GM18511 (cell line): ENCODE measurements at regions not wholly inside any gene's neighbourhood (a gene's known extent, or its start where the extent isn't known, plus 50 kb on each side); places are given as distances from the start of the nearest gene placed in this dataset.

ENCODE experiments used
- ATAC-seq: cut with Tn5 transposase; IDR thresholded peaks from one replicate; pipeline ENCODE4 v1.9.1; 2021; ENCODE audit warnings: mild to moderate bottlenecking, moderate library complexity; ENCODE audit not compliant: unreplicated experiment

GRCh38 chr9:7546261-7546660 is 253.3 kb downstream of the DMAC1 start:
- no peak for ATAC-seq

- no peak for ATAC-seq
Observed at GRCh38 chr9:7545371-7546165, 254.0 kb downstream of the DMAC1 start.

GRCh38 chr9:7542693-7543092 is 256.9 kb downstream of the DMAC1 start:
- no peak for ATAC-seq

- no peak for ATAC-seq
Observed at GRCh38 chr9:7542126-7542525, 257.5 kb downstream of the DMAC1 start.

- ATAC-seq: peak; percentile 84
Observed at GRCh38 chr9:7536310-7536939, 263.2 kb downstream of the DMAC1 start.

- no peak for ATAC-seq
Observed at GRCh38 chr9:7534211-7534935, 265.2 kb downstream of the DMAC1 start.

- no peak for ATAC-seq
Observed at GRCh38 chr9:7533376-7534090, 266.0 kb downstream of the DMAC1 start.

GRCh38 chr9:7523426-7524043 is 276.0 kb downstream of the DMAC1 start:
- ATAC-seq: no peak

GRCh38 chr9:7520396-7520795 is 279.2 kb downstream of the DMAC1 start:
- ATAC-seq: no peak

GRCh38 chr9:7516376-7516775 is 283.2 kb downstream of the DMAC1 start:
- ATAC-seq: no peak

- ATAC-seq: no peak
Observed at GRCh38 chr9:7510199-7510598, 289.4 kb downstream of the DMAC1 start.

GRCh38 chr9:7509576-7510145 is 289.9 kb downstream of the DMAC1 start:
- ATAC-seq: no peak

GRCh38 chr9:7508516-7508915 is 291.1 kb downstream of the DMAC1 start:
- ATAC-seq: no peak

- no peak for ATAC-seq
Observed at GRCh38 chr9:7507566-7508270, 291.9 kb downstream of the DMAC1 start.

- no peak for ATAC-seq
Observed at GRCh38 chr9:7507026-7507425, 292.6 kb downstream of the DMAC1 start.

- ATAC-seq: no peak
Observed at GRCh38 chr9:7500521-7500920, 299.1 kb downstream of the DMAC1 start.

- no peak for ATAC-seq
Observed at GRCh38 chr9:7491641-7492040, 307.9 kb downstream of the DMAC1 start.

GRCh38 chr9:7490317-7491108 is 309.1 kb downstream of the DMAC1 start:
- ATAC-seq: no peak

GRCh38 chr9:7489036-7489435 is 310.5 kb downstream of the DMAC1 start:
- ATAC-seq: no peak
